SU-DHL-6 (cell line): ENCODE measurements at regions not wholly inside any gene's neighbourhood (a gene's known extent, or its start where the extent isn't known, plus 50 kb on each side); places are given as distances from the start of the nearest gene placed in this dataset.

Experiments used
- H2AFZ ChIP-seq: fragments of 200-600 bp; sonication (generic); 2 replicates; pipeline ENCODE4 v1.6.1; 2014; ENCODE audit warnings: low read depth, mild to moderate bottlenecking, moderate library complexity, mixed read lengths, antibody characterized with exemption, low read length; ENCODE audit not compliant: severe bottlenecking
- H3F3A ChIP-seq: fragments of 200-600 bp; shearing (Covaris generic); 2 replicates; pipeline ENCODE4 v1.6.0; 2016; ENCODE audit warnings: antibody characterized with exemption, mild to moderate bottlenecking; ENCODE audit not compliant: insufficient read depth
- H3K27ac ChIP-seq: fragments of 200-600 bp; sonication (generic); 2 replicates; pipeline ENCODE4 v1.5.1; 2016; ENCODE audit warnings: low read depth, mild to moderate bottlenecking, low read length, moderate library complexity, mixed read lengths
- H3K27me3 ChIP-seq: fragments of 200-600 bp; sonication (generic), shearing (Covaris generic); 2 replicates; pipeline ENCODE4 v1.6.0; 2014; ENCODE audit warnings: mild to moderate bottlenecking, low read length
- H3K36me3 ChIP-seq: fragments of 200-600 bp; sonication (generic); 2 replicates; pipeline ENCODE4 v1.6.1; 2014; ENCODE audit warnings: mild to moderate bottlenecking, low read length, mixed read lengths
- H3K4me2 ChIP-seq: fragments of 300-600, 200-600 bp; shearing (Covaris generic), sonication (generic); 2 replicates; pipeline ENCODE4 v1.6.0; 2014; ENCODE audit warnings: low read length, low read depth, mild to moderate bottlenecking; ENCODE audit not compliant: poor library complexity, severe bottlenecking
- H3K4me3 ChIP-seq: fragments of 200-600 bp; sonication (generic); 2 replicates; pipeline ENCODE4 v1.5.1; 2014; ENCODE audit warnings: antibody characterized with exemption, low read length, mild to moderate bottlenecking, mixed read lengths; ENCODE audit not compliant: insufficient read depth, poor library complexity, severe bottlenecking
- H3K79me2 ChIP-seq: fragments of 200-600 bp; sonication (generic); 2 replicates; pipeline ENCODE4 v1.6.1; 2014; ENCODE audit warnings: mild to moderate bottlenecking, low read length, moderate library complexity; ENCODE audit not compliant: insufficient read depth
- H3K9ac ChIP-seq: fragments of 200-600 bp; sonication (generic); 2 replicates; pipeline ENCODE4 v1.7.0; 2014; ENCODE audit warnings: mild to moderate bottlenecking, low read length
- H3K9me2 ChIP-seq: fragments of 200-600 bp; sonication (generic); replicated peaks from 2 replicates; pipeline ENCODE4 v1.6.1; 2014; ENCODE audit warnings: low read length; ENCODE audit not compliant: insufficient read depth
- H3K9me3 ChIP-seq: fragments of 200-600 bp; sonication (generic); 2 replicates; pipeline ENCODE4 v1.6.1; 2014; ENCODE audit warnings: low read length, mixed read lengths; ENCODE audit not compliant: insufficient read depth
- H4K20me1 ChIP-seq: fragments of 200-600 bp; sonication (generic); 2 replicates; pipeline ENCODE4 v1.6.1; 2014; ENCODE audit warnings: low read depth, mild to moderate bottlenecking, antibody characterized with exemption, low read length, moderate library complexity, mixed read lengths
- CTCF ChIP-seq: fragments of 200-600 bp; sonication (generic); IDR thresholded peaks from one replicate; pipeline ENCODE4 v1.5.1; 2017; ENCODE audit warnings: antibody characterized with exemption, mild to moderate bottlenecking, low read length, moderate library complexity; ENCODE audit not compliant: insufficient read depth, poor library complexity, severe bottlenecking
- EZH2phosphoT487 ChIP-seq: fragments of 200-600 bp; sonication (generic), shearing (Covaris generic); conservative IDR thresholded peaks from 2 replicates; pipeline ENCODE4 v1.6.1; 2018; ENCODE audit warnings: mild to moderate bottlenecking, antibody characterized with exemption, low read length, moderate library complexity, mixed read lengths

GRCh38 chr14:49999146-49999761 lies 106.4 kb downstream of the ARF6 start:
- Histone ChIP-seq H3K9me2 (no peaks in the 10 kb centered on the region), H4K20me1 (no peaks in the 10 kb centered on the region), H3K36me3 (no peaks in the 10 kb centered on the region), H3K4me2 (peak overlapping the region; percentile 96), H3K27me3 (no peaks in the 10 kb centered on the region), H2AFZ (peak overlapping the region; percentile 49), H3K79me2 (no peaks in the 10 kb centered on the region), H3F3A (peaks cover 42% of the 10 kb centered on the region), H3K4me3 (peak overlapping the region; percentile 58), H3K27ac (peak overlapping the region; percentile 95), H3K9ac (peak overlapping the region; percentile 83), H3K9me3 (no peaks in the 10 kb centered on the region)
- no peak for TF ChIP-seq EZH2phosphoT487
- no peak for TF ChIP-seq CTCF

GRCh38 chr14:49999826-50000379 lies 107.0 kb downstream of the ARF6 start:
- TF ChIP-seq EZH2phosphoT487 = no peak
- TF ChIP-seq CTCF = no peak
- peak overlapping the region; percentile 58 for H3K4me3 ChIP-seq
- H3K4me2 ChIP-seq = peak overlapping the region; percentile 96
- no peaks in the 10 kb centered on the region for H3K36me3 ChIP-seq
- peak overlapping the region; percentile 61 for H2AFZ ChIP-seq
- H3F3A ChIP-seq = peaks cover 42% of the 10 kb centered on the region
- no peaks in the 10 kb centered on the region for H3K79me2 ChIP-seq
- H3K27me3 ChIP-seq = no peaks in the 10 kb centered on the region
- no peaks in the 10 kb centered on the region for H3K9me3 ChIP-seq
- no peaks in the 10 kb centered on the region for H4K20me1 ChIP-seq
- no peaks in the 10 kb centered on the region for H3K9me2 ChIP-seq
- peak overlapping the region; percentile 95 for H3K27ac ChIP-seq
- peak overlapping the region; percentile 83 for H3K9ac ChIP-seq

GRCh38 chr14:50000380-50001150 lies 107.7 kb downstream of the ARF6 start:
- peak overlapping the region; percentile 96 for H3K4me2 ChIP-seq
- no peaks in the 10 kb centered on the region for H3K79me2 ChIP-seq
- no peaks in the 10 kb centered on the region for H3K9me3 ChIP-seq
- H4K20me1 ChIP-seq = no peaks in the 10 kb centered on the region
- H3K9ac ChIP-seq = peak overlapping the region; percentile 83
- H2AFZ ChIP-seq = peak overlapping the region; percentile 61
- TF ChIP-seq CTCF (no peak), EZH2phosphoT487 (no peak)
- H3K36me3 ChIP-seq = no peaks in the 10 kb centered on the region
- no peaks in the 10 kb centered on the region for H3K27me3 ChIP-seq
- no peaks in the 10 kb centered on the region for H3K9me2 ChIP-seq
- peaks cover 42% of the 10 kb centered on the region for H3F3A ChIP-seq
- peak overlapping the region; percentile 58 for H3K4me3 ChIP-seq
- H3K27ac ChIP-seq = peak overlapping the region; percentile 95
